Fibroblast of mammary gland (primary cell): ENCODE measurements at regions not wholly inside any gene's neighbourhood (a gene's known extent, or its start where the extent isn't known, plus 50 kb on each side); places are given as distances from the start of the nearest gene placed in this dataset.
"Not testable (repeated sequence)": the region's sequence is repeated elsewhere in the genome, so short reads cannot be mapped to it uniquely, and the experiment has no call there.

Experiments used
- DNase-seq: peaks from one replicate; pipeline ENCODE4 v3.0.0-alpha.2; 2010; ENCODE audit warnings: low read depth
- H3K4me3 ChIP-seq: 2 replicates; pipeline ENCODE4 v1.5.1; 2011; ENCODE audit warnings: low read depth, mild to moderate bottlenecking, low read length, moderate library complexity; ENCODE audit not compliant: control insufficient read depth
- CTCF ChIP-seq: conservative IDR thresholded peaks from 2 replicates; pipeline ENCODE4 v1.5.1; 2011; ENCODE audit warnings: low read depth, low read length, inconsistent platforms; ENCODE audit not compliant: control insufficient read depth, insufficient read depth

- no peak overlapping the region for H3K4me3 ChIP-seq
- DNase-seq, result no peak
- TF ChIP-seq CTCF, result no peak
Observed at GRCh38 chr3:187497052-187497451, 128.9 kb downstream of the RTP4 start.

GRCh38 chr3:187494056-187494455, 125.9 kb downstream of the RTP4 start:
- DNase-seq, H3K4me3 ChIP-seq: not testable (repeated sequence)

GRCh38 chr3:187491371-187491770, 123.2 kb downstream of the RTP4 start:
- TF ChIP-seq CTCF, result no peak
- no peak overlapping the region for H3K4me3 ChIP-seq
- no peak for DNase-seq

- TF ChIP-seq CTCF, result no peak
- H3K4me3 ChIP-seq, result no peak overlapping the region
- no peak for DNase-seq
Observed at GRCh38 chr3:187490366-187490765, 122.2 kb downstream of the RTP4 start.

- no peak for DNase-seq
Observed at GRCh38 chr3:187484547-187485295, 116.5 kb downstream of the RTP4 start.

GRCh38 chr3:187481426-187481825, 113.2 kb downstream of the RTP4 start:
- H3K4me3 ChIP-seq, result no peak overlapping the region
- no peak for TF ChIP-seq CTCF
- DNase-seq, result no peak

More at GRCh38 chr3:187484547-187485295, 116.5 kb downstream of the RTP4 start:
- H3K4me3 ChIP-seq, result no peak overlapping the region
- TF ChIP-seq CTCF, result no peak

GRCh38 chr3:187475613-187476012, 107.4 kb downstream of the RTP4 start:
- not testable (repeated sequence) for H3K4me3 ChIP-seq, DNase-seq

GRCh38 chr3:187473778-187474406, 105.7 kb downstream of the RTP4 start:
- TF ChIP-seq CTCF, result no peak
- peak; percentile 34 for DNase-seq
- H3K4me3 ChIP-seq, result no peak overlapping the region

GRCh38 chr3:187466306-187466705, 98.1 kb downstream of the RTP4 start:
- not testable (repeated sequence) for DNase-seq, H3K4me3 ChIP-seq
